AG10803 (cell line): ENCODE measurements at regions not wholly inside any gene's neighbourhood (a gene's known extent, or its start where the extent isn't known, plus 50 kb on each side); places are given as distances from the start of the nearest gene placed in this dataset.

ENCODE experiments used
- DNase-seq: peaks from one replicate; pipeline ENCODE4 v3.0.0; 2010; ENCODE audit warnings: low read depth
- H3K4me3 ChIP-seq: 2 replicates; pipeline ENCODE4 v1.5.1; 2011; ENCODE audit warnings: mild to moderate bottlenecking, low read length, control low read depth
- TF ChIP-seq, protein P1 (sequence below): conservative IDR thresholded peaks from 2 replicates; pipeline ENCODE4 v1.5.1; 2011; ENCODE audit warnings: mild to moderate bottlenecking, low read length, control low read depth, inconsistent platforms

DNA sequence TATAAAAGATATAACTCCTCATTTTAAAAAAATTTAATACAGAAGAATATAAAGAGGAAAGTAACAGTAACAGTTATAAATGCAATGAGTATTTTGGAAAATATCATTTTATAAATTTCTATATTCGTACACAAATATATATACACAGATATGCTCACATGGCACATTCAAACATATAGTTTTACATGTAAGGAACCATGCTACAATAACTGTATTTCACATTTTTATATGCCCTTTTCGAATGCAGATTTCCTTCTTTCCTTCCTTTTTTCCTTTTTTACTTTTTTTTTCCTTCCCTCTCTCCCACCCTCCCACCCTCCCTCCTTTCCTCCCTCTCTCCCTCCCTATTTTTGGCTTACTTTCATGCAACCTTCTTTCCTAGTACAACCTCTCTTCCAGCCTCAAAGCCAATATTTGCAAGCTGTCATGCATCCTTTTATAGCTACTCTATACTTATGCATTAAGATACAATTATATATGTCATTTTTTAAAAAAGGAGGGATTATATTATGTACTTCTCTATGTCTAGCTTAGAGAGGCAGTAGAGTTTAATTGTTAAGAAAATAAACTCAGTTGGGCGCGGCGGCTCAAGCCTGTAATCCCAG, 830.5 kb downstream of the IGSF11 start:
- no peak overlapping the region for H3K4me3 ChIP-seq
- TF ChIP-seq, protein P1, sequence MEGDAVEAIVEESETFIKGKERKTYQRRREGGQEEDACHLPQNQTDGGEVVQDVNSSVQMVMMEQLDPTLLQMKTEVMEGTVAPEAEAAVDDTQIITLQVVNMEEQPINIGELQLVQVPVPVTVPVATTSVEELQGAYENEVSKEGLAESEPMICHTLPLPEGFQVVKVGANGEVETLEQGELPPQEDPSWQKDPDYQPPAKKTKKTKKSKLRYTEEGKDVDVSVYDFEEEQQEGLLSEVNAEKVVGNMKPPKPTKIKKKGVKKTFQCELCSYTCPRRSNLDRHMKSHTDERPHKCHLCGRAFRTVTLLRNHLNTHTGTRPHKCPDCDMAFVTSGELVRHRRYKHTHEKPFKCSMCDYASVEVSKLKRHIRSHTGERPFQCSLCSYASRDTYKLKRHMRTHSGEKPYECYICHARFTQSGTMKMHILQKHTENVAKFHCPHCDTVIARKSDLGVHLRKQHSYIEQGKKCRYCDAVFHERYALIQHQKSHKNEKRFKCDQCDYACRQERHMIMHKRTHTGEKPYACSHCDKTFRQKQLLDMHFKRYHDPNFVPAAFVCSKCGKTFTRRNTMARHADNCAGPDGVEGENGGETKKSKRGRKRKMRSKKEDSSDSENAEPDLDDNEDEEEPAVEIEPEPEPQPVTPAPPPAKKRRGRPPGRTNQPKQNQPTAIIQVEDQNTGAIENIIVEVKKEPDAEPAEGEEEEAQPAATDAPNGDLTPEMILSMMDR, result no peak
- DNase-seq, result no peak

DNA sequence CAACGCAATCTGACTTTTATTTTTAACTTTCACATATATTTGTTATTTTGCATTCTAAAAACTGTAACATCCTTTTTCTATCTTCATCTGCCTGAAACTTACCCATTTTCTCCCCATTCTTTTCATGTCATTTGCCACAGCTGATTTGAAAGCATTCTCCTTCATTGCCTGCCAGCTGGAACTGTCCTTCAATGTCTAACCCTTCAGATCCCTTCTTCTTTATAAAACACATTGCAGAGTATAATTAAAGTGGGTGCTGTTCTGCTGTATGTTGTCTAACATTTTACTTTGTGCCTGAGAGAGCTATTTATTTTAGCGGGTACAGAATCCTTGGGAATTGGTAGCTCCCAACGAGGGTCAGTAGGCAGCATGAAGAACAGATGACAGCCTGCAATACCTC, 827.4 kb downstream of the IGSF11 start:
- TF ChIP-seq, protein P1, result no peak
- no peak for DNase-seq
- no peak overlapping the region for H3K4me3 ChIP-seq

DNA sequence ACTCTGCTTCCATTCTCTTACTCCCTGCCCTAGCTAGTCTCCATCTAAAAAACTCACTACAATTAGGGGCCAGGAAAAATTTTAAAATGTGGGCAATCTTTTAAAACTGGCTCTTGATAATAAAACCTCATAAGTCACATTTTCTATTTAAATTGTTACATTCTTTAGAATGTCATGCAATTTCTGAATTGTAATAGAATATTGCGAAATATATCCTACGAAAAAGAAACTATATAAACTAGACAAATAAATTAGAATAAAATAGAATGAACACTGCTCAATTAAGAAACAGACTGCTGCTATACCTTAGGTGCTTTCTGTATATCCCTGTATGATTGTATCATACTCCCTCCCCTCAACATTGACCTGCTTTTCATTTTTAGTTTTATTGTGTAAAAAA, 826.0 kb downstream of the IGSF11 start:
- DNase-seq, result no peak

DNA sequence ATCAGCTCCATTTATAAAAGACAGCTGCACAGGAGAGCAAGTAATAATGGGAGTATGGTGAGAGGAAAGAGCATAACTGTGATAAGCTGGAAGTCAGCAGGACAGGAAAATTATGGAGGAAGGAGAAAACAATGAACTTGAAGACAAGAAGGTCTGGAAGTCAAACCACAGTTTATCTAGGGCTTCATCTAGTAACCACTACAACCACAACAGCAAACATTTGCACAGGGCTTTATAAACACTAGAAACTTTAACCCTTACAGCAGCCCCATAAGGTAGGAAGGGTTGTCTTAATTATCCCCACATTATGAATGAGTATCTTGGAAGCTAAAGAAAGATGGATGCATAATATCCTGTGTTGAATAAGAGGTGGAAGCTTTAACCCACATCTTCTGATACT, 820.8 kb downstream of the IGSF11 start:
- TF ChIP-seq, protein P1, result no peak
- no peak for DNase-seq
- H3K4me3 ChIP-seq, result no peak overlapping the region

More for the DNA sequence above, 826.0 kb downstream of the IGSF11 start:
- TF ChIP-seq, protein P1, result no peak
- no peak overlapping the region for H3K4me3 ChIP-seq

DNA sequence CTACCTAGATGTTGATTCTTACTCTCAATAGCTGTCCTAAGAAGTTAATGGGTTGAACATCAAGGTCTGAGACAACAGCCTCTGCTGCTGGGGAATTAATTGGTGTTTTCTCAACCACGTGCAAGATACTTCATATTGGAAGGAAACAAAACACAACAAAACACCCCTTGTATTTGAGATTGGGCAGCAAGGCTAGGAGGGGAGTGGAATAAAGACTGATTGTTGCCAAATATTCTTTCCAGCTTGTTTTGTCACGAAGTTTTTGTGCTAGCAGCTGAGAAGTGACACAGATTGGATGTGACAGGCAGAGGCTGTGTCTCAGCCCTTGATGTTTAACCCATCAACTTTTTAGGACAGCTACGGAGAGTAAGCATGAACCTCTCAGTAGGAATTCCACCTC, 808.4 kb downstream of the IGSF11 start:
- H3K4me3 ChIP-seq, result no peak overlapping the region
- DNase-seq, result no peak
- TF ChIP-seq, protein P1, result no peak

DNA sequence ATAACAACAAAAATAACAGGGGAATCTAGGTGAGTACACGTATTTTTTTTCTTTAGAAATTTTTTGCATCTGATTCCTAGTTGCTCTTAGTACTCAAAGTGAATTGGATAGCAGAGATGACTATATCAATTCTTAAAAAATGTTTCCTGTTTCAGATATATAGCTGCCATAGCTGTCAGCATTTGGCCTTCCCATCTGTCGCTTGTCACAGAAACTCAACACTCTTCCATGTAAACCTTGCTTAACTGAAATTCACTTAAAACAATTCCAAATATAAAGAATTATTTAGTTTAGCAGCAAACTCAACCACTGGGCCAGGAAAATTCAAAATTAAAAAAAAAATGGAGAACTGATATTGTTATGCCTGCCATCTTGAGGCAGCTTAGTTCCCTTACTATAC, 807.5 kb downstream of the IGSF11 start:
- no peak for DNase-seq
- H3K4me3 ChIP-seq, result no peak overlapping the region
- TF ChIP-seq, protein P1, result no peak

DNA sequence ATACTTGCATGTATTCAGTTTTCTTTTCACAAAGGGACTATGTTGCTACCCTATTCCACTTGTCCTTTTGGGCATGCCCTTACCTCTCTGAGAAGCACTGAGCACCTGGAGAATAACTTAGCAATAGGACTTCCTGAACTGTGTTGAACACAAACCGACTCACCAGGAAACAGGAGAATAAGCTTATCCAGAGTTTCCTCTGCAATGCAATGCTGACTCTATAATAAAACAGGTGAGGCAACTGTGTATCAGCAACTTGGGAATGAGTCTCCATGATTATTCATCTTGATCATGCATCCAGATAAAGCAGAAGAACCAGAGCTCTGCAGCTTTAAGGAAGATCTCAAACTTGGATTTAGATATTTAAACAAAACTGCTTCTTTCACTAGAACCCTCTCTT, 806.5 kb downstream of the IGSF11 start:
- DNase-seq, result no peak
- TF ChIP-seq, protein P1, result no peak
- no peak overlapping the region for H3K4me3 ChIP-seq
